GM19468 (cell line): ENCODE measurements at regions not wholly inside any gene's neighbourhood (a gene's known extent, or its start where the extent isn't known, plus 50 kb on each side); places are given as distances from the start of the nearest gene placed in this dataset.
"Not testable (repeated sequence)": the region's sequence is repeated elsewhere in the genome, so short reads cannot be mapped to it uniquely, and the experiment has no call there.

Source experiments
- ATAC-seq: cut with Tn5 transposase; IDR thresholded peaks from one replicate; pipeline ENCODE4 v1.9.1; 2021; ENCODE audit warnings: mild to moderate bottlenecking, moderate library complexity, moderate number of reproducible peaks; ENCODE audit not compliant: unreplicated experiment; ENCODE audit errors: extremely low read depth

DNA sequence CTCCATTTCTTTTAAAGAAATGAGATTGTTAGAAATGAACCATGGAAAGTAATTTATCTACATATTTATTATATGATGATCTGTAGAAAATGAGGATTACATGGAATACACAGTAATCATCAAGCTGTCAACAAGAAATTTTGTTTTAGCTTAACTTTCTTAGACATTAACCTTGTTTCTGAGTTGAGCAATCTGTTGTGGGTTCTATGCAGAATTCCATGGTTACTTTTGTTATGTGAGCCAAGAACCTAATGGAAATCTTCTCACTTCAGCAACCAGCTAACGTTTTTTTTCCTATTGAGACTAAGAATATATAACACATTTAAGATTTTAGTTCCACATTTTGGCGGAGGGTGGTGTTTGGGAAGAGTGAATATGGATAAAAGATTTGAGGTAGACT is 136.1 kb upstream of the SLC4A4 start:
- no peak for ATAC-seq

DNA sequence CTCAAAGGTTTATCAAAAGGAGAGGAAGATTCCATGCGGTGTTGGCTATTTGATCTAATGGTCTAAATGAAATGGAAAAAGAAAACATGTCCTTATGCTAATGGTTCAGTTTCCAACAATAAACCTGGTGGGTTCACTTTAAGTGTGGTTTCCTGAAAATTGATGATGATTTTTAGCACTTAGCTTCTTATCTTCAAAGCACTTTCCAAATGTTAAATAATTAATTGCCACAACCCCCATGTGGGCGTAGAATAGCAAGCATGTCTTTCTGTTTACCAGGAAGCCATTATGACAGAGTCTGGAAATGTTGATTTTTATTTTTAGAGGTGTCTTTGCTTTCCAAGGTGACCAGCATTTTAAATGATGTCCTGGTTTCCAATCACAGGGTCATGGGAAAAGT is 134.8 kb upstream of the SLC4A4 start:
- ATAC-seq: no peak

DNA sequence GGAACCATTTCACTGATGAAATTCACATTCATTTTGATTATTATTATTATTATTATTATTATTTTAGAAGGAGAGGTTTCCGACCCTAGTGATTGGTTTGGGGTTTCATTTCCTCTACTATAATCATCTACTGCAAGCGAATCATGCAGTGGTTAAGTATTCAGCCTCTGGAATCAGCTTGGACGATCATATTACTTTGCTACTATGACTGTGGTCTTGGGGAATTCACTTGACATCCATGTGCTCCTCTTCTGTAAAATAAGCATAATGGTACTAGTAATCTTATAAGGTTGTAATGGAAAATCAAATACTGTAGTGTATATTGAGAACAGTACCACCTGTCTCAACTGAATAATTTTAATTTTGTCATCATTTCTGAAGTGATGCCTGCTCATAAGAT is 132.1 kb upstream of the SLC4A4 start:
- no peak for ATAC-seq

DNA sequence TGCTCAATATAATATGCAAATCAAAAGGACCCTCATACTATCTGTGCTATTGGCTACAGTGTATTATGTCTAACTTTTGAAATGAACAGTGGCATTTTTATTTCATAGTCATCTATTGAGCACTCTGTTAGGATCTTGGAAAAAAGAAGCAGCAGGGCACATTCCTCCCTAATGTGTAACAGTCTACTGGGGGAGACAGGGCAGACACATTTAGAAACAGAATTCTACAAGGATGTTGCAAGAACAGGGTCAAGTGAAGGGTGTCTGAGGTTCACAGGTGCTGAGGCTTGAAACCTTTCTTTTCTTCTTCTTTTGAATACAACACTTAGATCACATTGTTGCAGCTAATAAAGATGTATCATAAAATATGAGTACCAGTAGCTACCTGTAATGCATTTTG is 129.7 kb upstream of the SLC4A4 start:
- ATAC-seq: no peak

DNA sequence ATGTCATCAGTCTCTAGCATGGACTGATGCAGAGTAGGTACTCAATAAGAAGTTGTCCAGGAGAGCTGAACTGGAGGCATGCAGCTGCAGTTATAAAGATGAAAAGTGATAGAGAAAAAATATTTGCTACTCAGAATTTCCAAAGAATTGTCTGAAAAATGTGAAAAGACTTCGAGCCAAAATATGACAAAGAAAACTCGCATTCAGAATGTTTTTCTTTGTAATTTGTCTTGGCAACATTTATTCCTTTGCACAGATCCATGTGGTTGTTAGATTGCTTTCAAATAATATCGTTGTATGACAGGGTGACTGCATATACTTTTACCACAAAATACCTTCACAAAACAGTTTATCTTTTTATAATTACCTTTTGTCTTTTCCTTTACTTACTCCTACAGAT is 128.0 kb upstream of the SLC4A4 start:
- no peak for ATAC-seq

DNA sequence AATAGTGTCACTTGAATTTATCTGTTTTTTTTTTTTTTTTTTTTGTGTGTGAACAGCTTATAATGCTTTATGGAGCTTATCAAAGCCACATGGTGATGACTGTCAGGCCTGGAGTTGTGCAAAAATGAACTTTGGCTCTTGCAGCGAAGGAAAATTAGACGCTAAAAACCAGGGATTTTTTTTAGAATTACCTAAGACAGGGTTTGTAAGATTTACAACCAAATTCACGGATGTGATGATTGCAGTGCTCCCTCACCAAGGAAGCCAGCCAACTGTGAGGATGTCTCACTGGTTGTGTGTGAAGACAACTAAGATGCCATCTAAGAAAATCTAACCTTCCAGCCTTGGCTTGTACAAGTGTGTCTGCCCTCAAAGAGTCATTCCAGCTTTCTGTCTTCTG is 127.1 kb upstream of the SLC4A4 start:
- ATAC-seq: no peak

DNA sequence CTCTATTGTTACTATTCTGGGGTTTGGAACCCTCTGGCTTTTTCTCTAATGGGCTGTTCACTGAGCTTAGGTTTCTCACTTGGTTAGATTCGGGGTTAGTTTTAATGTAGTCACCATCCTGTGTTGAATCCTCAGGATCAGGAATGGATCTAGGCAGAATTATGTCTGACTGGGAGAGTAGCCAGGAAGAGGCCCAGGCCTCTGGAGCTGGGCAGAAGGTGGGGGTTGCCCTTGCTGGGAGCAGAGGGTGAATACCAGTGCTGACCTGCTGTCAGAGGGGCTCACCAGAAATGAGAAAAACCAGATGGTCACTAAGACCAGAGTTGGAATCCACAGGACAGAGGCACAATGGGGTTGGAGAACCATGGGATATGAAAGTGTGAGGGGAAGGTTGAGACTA is 126.6 kb upstream of the SLC4A4 start:
- no peak for ATAC-seq

DNA sequence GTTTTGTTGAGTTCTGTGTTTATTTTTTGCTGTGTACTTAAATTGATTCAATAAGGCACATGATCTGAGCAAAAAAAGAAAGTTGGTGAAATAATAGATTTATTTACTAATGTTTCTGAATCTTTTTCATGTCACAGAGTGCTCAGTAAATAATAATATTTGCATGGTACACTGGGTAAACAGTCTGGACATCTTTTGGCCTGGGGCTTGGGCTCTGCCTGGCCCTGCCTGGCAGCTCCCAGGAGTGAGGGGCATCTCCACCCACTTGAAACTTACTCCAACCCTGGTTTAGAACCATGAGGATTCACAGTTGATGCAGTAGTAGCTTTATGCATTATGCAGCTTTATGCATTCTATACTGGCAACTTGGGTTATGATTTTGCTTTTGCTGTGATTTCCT is 124.2 kb upstream of the SLC4A4 start:
- ATAC-seq: no peak

DNA sequence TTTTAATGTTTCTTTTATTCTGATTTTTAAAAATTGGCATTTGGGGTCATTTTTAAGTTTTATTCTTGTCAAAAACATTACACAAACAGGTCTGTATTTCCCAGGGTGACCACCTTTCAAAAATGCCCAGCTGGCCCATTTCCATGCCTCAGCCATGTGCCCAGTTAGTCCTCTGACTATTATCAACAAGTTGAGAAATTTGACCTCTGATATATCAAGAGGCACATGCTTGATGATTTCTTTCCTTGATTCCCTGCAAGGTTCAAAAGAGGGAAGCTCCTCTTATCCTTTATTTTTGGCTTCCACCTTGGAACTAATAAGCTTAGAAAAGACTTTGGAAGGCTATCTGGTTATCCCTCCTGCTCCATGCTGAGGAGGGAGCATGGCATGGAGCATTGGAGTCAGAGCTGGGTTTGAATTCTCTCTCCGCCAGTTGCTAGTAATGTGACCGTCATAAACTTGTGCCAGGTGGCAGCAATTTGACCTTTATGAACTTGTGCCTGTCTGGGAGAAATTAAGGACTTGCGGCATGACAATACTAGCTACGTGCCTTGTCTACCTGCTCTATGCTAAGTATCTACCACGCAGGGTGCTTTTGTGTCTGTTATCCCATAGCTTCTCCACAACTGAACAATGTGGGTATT is 122.4 kb upstream of the SLC4A4 start:
- ATAC-seq: no peak

DNA sequence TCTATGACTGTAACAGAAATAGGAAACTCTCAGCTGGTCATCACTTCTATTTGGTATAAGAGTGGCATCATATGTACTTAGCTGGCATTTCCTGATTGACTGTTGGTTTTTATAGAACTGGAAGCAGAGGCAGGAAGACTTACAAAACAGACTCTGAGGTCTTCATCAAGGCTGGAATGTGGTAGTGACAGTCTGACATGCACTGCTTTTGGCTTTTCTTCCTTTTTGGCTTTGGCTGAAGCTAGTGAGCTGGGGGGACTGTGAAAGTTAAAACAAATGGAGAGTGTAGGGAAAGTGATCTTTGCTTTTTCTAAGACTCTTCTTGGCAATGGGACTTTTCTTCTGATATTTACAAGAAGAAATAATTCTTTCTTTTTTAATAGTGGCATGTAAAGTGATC is 121.1 kb upstream of the SLC4A4 start:
- no peak for ATAC-seq

DNA sequence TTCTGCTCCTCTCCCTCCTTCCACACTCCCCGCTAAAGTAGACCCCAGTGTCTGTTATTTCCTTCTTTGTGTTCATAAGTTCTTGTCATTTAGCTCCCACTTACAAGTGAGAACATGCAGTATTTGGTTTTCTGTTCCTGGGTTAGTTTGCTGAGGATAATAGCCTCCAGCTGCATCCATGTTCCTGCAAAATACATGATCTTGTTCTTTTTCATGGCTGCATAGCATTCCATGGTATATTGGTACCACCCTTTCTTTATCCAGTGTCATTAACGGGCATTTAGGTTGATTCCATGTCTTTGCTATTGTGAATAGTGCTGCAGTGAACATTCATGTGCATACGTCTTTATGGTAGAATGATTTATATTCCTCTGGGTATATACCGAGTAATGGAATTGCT is 118.0 kb upstream of the SLC4A4 start:
- ATAC-seq: not testable (repeated sequence)

DNA sequence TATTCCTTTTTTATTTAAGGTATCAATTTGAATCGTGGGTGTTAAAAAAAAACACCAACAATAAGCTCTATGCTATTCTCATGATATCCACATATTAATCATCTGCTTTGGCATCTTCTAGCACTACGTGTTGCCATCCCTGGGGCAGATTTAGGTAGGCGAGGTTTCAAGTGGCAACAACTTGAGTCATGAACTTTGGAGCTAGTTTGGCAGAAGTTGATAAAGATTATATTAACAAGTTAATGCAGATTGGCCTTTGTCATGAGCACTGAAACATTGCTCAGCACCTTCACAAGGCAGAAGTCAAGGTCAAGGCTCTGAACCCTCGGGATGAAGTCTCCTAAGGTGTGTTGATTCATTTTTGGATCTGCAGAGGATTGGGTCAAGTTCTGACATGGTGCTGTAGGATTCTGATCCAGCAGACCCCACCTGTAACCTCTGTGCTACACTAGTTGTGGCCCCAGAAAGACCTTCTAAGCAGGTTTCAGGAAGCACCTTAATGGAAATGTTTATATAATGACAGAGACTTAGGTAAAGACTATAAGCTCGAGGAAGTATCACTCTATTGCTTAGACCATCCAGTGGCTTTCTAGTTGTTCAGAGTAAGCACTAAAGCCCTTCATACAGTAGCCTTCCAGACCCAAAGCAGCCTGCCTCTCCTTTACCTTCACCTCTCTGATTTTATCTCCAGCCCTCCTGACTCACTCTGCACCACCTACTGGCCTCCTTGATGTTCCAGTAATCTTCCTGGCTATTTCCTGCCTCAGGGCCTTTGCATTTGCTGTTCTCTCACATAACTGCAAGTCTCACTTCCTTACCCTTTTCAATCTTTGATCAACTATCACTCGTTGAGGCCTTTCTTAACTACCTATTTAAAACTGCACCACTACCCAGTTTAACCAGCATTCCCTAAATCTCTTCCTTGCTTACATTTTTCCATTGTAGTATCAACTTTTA is 117.0 kb upstream of the SLC4A4 start:
- ATAC-seq: no peak

DNA sequence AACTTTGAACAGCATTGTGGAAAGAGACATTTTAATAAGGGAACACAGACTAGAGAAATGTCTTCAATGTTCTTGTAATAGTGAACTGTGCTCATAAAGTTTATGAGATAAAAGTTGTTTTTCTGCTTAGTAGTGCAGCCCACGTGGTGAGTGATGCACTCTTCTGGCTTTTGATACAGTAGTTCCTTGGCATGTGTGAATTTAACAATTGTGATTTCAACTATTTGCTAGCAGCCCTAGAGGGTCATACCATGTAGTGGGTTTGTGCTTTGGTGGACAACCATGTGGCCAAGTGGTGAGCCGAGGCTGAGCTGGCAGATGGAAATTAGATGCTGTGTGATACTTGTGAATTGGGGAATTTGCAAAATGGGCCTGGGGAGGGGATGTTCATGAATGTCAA is 116.2 kb upstream of the SLC4A4 start:
- no peak for ATAC-seq

DNA sequence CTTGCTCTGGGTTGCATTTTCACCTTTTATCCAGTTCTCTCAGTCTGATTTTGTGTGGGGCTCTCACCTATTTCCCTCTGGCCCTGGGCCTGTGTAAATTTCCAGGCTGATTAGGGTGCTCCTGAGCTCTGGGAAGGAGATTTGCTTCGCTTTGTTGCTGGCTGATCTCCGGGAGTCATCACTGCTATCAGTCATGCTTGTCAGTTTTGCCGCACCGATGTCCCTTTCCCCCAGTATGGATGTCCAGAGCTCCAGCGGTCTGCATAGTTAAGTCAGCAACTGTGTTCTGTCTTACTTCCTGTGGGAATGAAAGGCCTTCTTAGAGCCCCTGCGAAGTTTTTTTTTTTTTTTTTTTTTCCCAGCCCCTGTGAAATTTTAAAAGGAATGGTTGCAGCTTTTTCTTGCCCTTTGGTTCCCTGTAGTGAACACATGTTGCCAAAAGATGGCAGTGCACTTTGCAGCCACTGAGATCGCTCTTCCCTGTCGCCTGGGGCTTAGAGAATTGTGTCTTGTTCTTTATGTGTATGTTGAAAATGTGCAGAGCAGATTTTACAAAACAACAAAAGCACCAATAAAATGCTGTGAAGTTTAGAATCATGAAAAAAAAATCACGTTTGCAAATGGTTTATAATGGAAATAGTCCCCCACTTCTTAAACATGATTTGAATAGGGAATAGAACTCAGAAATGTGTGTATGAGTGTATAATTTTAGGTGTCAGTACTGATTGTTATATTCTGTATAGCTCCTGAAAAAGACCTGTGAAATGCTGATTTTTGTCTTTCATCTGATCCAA is 109.1 kb upstream of the SLC4A4 start:
- ATAC-seq: no peak

DNA sequence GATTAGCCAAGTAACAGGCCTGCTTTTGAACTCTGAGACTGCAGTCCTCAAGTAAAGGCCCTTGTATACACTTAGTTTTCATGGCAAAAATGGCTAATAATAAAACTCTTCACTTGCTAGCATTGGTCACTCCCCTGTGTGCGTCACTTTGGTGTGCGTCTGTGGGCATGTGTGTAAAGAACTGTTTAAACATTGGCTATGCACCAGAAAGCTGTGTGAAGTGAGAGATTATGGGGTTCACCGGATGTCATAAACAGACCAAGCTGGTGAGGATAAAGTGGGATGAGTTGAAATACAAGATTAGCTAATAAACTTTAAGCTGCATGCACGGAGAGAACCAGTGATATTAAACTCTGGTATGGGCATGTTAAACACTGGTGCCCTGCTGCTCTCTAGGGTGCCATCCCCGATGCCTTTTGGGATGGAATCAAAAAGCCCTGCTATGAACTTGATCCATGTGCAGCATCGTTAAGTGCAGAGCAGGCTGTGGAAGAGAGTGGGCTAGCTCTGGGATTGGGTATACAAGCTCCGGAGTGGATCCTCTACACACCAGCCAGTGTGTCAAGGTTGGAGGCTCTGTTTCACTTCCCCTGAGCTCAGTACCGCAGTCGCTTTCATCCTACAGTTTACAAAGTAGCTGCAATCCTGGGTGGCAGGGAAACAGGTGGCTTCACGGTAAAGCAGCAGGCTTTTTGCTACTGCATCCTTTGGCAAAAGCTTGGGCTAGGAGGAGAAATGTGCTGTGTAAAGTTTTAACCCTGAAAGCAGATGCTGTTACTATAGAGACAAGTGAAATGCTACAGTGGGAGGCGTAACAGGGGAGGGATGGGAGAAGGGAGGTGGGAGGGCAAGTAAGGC is 108.3 kb upstream of the SLC4A4 start:
- ATAC-seq: no peak

DNA sequence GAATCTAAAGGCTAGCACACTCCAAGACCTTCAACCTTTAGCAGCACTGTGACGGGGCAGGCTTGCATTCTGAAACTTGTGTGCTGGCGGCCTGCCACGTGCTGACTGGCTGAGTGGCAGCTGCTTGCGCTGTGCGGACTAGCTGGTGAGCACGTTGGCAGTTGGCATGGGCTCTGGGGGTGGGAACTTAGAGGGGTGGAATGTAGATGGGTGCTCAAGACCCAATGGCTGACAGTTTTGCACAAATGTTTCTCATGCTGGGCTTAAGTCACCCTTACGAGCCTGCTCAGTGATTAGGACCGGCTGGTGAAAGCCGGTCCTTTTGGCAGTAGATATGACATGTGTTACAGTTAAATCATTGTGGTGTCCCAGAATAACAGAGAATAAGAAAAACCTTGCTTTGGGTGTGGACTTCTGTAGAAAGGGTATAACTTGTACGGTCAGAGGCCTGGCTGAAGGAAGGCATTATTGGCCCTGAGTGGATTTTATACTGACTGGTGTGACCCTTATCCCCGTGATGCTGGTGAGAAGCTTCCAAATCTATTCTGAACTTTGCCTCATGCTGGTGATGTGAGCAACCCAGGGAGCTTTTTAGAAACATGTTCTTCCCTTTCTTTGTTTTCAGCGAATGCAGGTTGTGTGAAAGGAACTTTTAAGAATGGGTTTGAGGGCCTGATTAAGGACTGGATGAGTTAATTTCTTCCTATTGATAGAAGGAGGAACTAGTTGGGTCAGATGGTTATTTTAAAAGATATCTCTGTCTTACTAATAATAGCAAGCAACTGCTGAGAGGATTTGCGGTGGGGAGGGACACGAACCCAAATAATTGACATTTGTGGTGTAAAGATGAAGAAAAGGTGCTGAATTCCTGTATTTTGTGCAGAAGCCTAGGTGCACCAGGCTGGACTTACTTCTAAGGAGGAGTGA is 107.4 kb upstream of the SLC4A4 start:
- ATAC-seq: no peak

DNA sequence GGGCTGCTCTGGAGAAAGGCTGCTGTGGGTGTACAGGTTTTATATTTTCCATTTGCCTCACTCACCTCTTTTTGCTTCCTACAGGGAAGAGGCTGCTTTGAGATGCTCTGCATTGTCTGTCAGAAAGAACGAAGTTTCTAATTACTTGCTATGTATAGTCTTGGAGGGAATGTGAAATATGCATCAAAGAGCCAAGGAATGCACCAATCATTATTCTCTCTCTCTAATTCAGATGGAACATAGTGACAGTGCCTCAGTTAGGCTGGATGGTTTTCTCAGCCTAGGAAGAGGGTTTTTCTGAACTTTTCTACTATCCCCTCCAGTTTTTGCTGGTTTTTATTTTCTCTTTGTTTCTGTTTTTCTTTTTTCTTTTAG is 106.8 kb upstream of the SLC4A4 start:
- ATAC-seq: no peak

DNA sequence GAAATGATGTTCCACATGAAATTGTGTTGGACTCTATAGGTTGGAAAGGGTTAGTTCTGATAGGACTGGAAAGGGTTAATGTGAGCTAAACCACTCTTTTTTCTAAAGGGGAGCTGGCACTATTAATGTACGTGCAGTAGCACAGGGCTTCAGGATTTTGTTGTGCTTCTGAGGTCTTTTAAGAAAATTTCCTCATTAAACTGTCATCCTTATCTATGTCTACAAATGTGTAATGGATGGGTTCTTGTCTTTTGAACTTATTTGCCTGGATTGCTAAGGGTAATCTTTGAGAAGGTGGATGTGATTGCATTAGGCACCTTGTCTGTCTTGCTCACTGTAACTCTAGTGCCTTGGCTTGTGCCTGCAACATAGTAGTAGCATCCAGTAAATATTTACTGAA is 106.0 kb upstream of the SLC4A4 start:
- ATAC-seq: no peak
